HUES64 (cell line): ENCODE measurements at regions not wholly inside any gene's neighbourhood (a gene's known extent, or its start where the extent isn't known, plus 50 kb on each side); places are given as distances from the start of the nearest gene placed in this dataset.
"Not testable (repeated sequence)": the region's sequence is repeated elsewhere in the genome, so short reads cannot be mapped to it uniquely, and the experiment has no call there.

Experiments used
- H3K27ac ChIP-seq: 2 replicates; pipeline ENCODE4 v1.7.0; 2013; ENCODE audit warnings: low read depth, low read length, inconsistent platforms
- H3K27me3 ChIP-seq: 2 replicates; pipeline ENCODE4 v1.6.1; 2013; ENCODE audit warnings: mild to moderate bottlenecking, low read length; ENCODE audit not compliant: insufficient read depth
- H3K36me3 ChIP-seq: 2 replicates; pipeline ENCODE4 v1.6.1; 2013; ENCODE audit warnings: mild to moderate bottlenecking, low read length; ENCODE audit not compliant: insufficient read depth
- H3K4me1 ChIP-seq: 2 replicates; pipeline ENCODE4 v1.6.1; 2013; ENCODE audit warnings: mild to moderate bottlenecking, low read length, moderate library complexity; ENCODE audit not compliant: insufficient read depth
- H3K4me3 ChIP-seq: 2 replicates; pipeline ENCODE4 v1.5.1; 2013; ENCODE audit warnings: mild to moderate bottlenecking, low read length, moderate library complexity
- H3K9ac ChIP-seq: 2 replicates; pipeline ENCODE4 v1.6.1; 2013; ENCODE audit warnings: mild to moderate bottlenecking, low read depth, low read length
- H3K9me3 ChIP-seq: 2 replicates; pipeline ENCODE4 v1.6.1; 2013; ENCODE audit warnings: low read depth, low read length; ENCODE audit not compliant: insufficient read depth
- WGBS: fragments of 150-250, 120-280 bp; methylation state at CpG from one replicate; pipeline ENCODE4 v1.1.7; 2013; ENCODE audit warnings: missing lambda C conversion rate; 5-methylcytosine and 5-hydroxymethylcytosine counted together

GRCh38 chr2:111542120-111542774 lies 341.7 kb downstream of the ANAPC1 start:
- H3K36me3 ChIP-seq, H3K27me3 ChIP-seq, H3K9me3 ChIP-seq, H3K9ac ChIP-seq, H3K27ac ChIP-seq, H3K4me1 ChIP-seq, H3K4me3 ChIP-seq: not testable (repeated sequence)
- no CpG with 5 or more reads among the region's 2 CpGs for WGBS

GRCh38 chr2:111544006-111544405 lies 340.0 kb downstream of the ANAPC1 start:
- no CpG with 5 or more reads among the region's 2 CpGs for WGBS
- not testable (repeated sequence) for H3K9me3 ChIP-seq, H3K36me3 ChIP-seq, H3K27ac ChIP-seq, H3K27me3 ChIP-seq, H3K9ac ChIP-seq, H3K4me3 ChIP-seq, H3K4me1 ChIP-seq

- H3K27me3 ChIP-seq, H3K36me3 ChIP-seq, H3K4me1 ChIP-seq, H3K4me3 ChIP-seq, H3K9me3 ChIP-seq, H3K27ac ChIP-seq, H3K9ac ChIP-seq: not testable (repeated sequence)
- WGBS = no CpG with 5 or more reads among the region's 7 CpGs
These were observed 338.1 kb downstream of the ANAPC1 start for GRCh38 chr2:111545723-111546431.

DNA sequence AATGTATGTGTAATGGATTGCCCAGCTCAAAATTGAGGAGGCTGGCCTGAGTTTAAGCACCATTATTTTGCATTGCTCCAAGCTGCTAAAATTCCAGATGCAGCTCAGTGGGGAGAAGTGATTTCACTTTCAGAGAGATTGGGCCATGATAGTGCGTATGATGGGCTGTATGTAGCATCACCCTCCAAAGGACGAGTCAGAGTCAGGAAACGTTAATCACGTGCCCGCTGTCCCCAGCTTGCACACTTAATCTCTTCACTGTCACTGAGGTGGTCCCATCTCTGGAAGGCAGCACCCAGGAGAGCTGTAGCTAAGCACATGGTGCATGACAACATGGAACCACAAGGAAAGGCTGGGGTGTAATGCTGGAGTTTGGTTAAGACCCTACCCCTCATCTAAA lies 337.4 kb downstream of the ANAPC1 start:
- not testable (repeated sequence) for H3K27ac ChIP-seq, H3K9ac ChIP-seq, H3K36me3 ChIP-seq, H3K4me1 ChIP-seq, H3K27me3 ChIP-seq, H3K4me3 ChIP-seq, H3K9me3 ChIP-seq
- WGBS = 100% methylated on average over 5 of the region's 5 CpGs

DNA sequence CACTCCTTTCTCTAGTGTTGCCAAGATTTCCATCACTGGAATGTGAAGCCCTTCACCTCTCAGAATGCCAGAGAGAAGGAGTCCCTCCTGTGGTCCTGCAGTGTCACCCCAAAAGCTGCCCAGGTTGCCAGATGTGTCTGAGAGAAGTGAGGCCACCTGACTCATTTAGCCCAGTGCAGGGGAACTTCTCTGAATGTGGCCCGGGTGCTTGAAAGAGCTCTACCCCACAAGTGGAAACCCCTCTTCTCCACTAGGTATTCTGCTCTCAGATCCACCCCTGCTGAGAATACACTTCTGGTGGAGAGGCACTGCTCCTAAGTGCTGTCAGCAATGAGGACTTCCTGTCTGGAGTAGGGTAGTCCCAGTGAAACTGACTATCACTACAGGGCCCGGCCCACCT lies 334.8 kb downstream of the ANAPC1 start:
- H3K4me3 ChIP-seq, H3K4me1 ChIP-seq, H3K27me3 ChIP-seq, H3K9ac ChIP-seq, H3K27ac ChIP-seq, H3K36me3 ChIP-seq, H3K9me3 ChIP-seq: not testable (repeated sequence)
- WGBS = 100% methylated on average over 1 of the region's 2 CpGs

DNA sequence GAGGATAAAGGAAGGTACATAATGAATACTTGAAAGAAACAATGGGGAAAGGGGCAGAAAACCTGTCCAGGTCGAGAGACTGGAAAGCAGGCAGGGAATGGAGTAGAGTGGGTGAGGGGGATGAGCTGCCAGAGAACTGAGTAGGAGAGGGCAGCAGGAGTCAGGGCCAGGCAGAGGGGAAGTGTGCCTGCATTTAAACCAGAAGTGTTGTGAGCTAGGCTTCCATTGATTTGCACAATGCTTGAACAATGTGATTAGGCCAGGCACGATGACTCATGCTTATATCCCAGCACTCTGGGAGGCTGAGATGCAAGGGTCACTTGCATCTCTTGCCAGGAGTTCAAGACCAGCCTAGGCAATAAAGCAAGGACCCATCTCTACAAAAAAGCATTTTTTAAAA lies 332.6 kb downstream of the ANAPC1 start:
- not testable (repeated sequence) for H3K4me3 ChIP-seq, H3K27ac ChIP-seq, H3K4me1 ChIP-seq, H3K36me3 ChIP-seq, H3K9ac ChIP-seq, H3K27me3 ChIP-seq, H3K9me3 ChIP-seq
- 38% methylated on average over 1 of the region's 2 CpGs for WGBS

- no CpG with 5 or more reads among the region's 9 CpGs for WGBS
These were observed 331.4 kb downstream of the ANAPC1 start for GRCh38 chr2:111552625-111553024.

DNA sequence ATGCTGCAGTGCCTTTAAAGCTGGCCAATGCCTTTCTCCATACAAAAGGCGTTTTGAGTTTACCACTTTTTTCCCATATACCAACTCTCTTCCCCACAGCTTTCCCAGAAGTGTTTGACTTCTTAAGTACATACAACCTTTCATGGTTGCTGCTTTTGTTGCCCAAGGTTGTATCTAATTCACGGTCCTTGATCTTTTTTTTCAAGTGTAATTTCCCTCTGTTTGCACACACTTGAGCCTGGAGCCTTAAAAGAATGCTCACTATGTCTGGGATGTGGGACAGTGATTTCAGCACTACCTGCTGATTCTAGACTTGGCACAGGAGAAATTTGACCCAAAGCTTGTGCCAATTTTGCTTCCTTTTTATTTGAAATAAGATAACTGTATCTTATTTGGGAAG lies 324.7 kb downstream of the ANAPC1 start:
- WGBS = 75% methylated on average over 1 of the region's 2 CpGs
- H3K9me3 ChIP-seq = not testable (repeated sequence)

More at GRCh38 chr2:111552625-111553024, 331.4 kb downstream of the ANAPC1 start:
- not testable (repeated sequence) for H3K4me3 ChIP-seq, H3K27ac ChIP-seq, H3K9me3 ChIP-seq, H3K4me1 ChIP-seq, H3K9ac ChIP-seq, H3K36me3 ChIP-seq, H3K27me3 ChIP-seq

DNA sequence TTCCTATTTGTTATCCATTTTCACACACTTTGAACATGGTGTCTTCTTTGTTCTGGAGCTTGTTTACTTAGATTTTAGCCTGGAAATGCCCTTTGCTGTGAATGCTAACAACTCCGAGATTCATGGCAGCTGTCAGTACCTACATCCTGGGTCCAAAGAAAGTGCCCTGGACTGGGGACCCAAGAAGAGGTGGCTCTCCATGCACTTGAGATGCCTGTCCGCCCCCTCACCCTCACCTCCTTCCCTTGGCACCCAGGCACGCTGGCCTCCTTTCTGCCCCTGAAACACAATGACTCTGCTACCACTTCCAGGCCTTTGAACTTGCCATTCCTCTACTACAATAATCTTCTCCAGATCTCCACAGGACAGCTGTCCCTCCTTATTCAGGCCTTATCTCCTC lies 324.2 kb downstream of the ANAPC1 start:
- H3K27ac ChIP-seq, H3K36me3 ChIP-seq: not testable (repeated sequence)
- 100% methylated on average over 2 of the region's 3 CpGs for WGBS

More for the DNA sequence above, 324.7 kb downstream of the ANAPC1 start:
- H3K27me3 ChIP-seq, H3K9ac ChIP-seq, H3K4me3 ChIP-seq, H3K36me3 ChIP-seq, H3K27ac ChIP-seq, H3K4me1 ChIP-seq: not testable (repeated sequence)

DNA sequence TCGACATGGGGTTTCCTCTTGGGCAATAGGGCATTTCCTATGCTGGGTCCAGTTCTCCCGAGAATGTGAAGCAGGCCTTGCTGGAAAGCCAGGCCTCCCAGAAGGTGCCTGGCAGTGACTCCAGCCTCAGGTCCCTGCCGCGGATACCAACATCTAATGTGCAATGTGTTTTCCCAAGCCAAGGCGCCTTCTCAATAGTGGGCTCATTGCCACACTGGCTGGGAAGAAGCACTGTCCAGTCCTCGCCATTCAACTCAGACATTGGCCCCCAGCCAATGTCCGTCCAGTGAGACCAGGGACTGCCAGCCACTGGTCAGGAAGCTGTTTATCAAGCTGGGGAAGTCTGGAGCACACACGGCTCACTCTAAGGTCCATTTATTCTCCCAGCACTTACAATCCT lies 317.9 kb downstream of the ANAPC1 start:
- H3K9me3 ChIP-seq, H3K9ac ChIP-seq, H3K36me3 ChIP-seq, H3K4me1 ChIP-seq, H3K27ac ChIP-seq, H3K4me3 ChIP-seq, H3K27me3 ChIP-seq: not testable (repeated sequence)
- 82% methylated on average over 8 of the region's 8 CpGs for WGBS

More for the DNA sequence above, 324.2 kb downstream of the ANAPC1 start:
- H3K9me3 ChIP-seq, H3K9ac ChIP-seq, H3K27me3 ChIP-seq, H3K4me1 ChIP-seq, H3K4me3 ChIP-seq: not testable (repeated sequence)

DNA sequence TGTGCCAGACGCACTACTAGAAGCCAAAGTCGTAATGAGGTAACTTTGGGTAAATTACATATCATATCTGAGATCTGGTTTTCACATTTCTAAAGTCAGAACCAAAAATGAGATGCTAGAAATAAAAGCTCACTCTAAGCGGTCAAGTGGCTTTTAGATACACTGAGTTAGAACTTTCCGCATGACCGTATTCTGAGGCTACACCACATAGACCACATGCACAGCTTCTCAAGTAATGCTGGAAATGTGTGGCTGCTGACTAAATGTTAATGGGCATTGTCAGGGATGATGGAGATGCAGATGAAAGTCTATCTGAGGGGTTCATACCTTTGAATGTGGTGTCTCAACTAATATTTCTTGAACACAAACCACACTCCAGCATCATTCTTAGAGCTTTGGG lies 316.8 kb downstream of the ANAPC1 start:
- not testable (repeated sequence) for H3K4me3 ChIP-seq, H3K9ac ChIP-seq, H3K27me3 ChIP-seq, H3K4me1 ChIP-seq, H3K27ac ChIP-seq, H3K9me3 ChIP-seq, H3K36me3 ChIP-seq
- 94% methylated on average over 1 of the region's 5 CpGs for WGBS
